HG03139 (cell line): ENCODE measurements at regions not wholly inside any gene's neighbourhood (a gene's known extent, or its start where the extent isn't known, plus 50 kb on each side); places are given as distances from the start of the nearest gene placed in this dataset.

ENCODE experiments used
- ATAC-seq: cut with Tn5 transposase; IDR thresholded peaks from one replicate; pipeline ENCODE4 v1.9.1; 2021; ENCODE audit not compliant: unreplicated experiment

GRCh38 chr2:23132823-23133595 lies 252.0 kb upstream of the KLHL29 start:
- no peak for ATAC-seq

GRCh38 chr2:23134726-23135125 lies 250.3 kb upstream of the KLHL29 start:
- no peak for ATAC-seq

- no peak for ATAC-seq
Observed at GRCh38 chr2:23135481-23136100, 249.4 kb upstream of the KLHL29 start.

GRCh38 chr2:23137166-23137565 lies 247.8 kb upstream of the KLHL29 start:
- ATAC-seq = no peak

GRCh38 chr2:23138701-23139100 lies 246.3 kb upstream of the KLHL29 start:
- ATAC-seq = no peak

- ATAC-seq = no peak
Observed at GRCh38 chr2:23145460-23145859, 239.5 kb upstream of the KLHL29 start.

GRCh38 chr2:23146011-23146410 lies 239.0 kb upstream of the KLHL29 start:
- no peak for ATAC-seq

GRCh38 chr2:23148342-23148741 lies 236.6 kb upstream of the KLHL29 start:
- no peak for ATAC-seq

GRCh38 chr2:23149777-23150176 lies 235.2 kb upstream of the KLHL29 start:
- no peak for ATAC-seq

- no peak for ATAC-seq
Observed at GRCh38 chr2:23153484-23153883, 231.5 kb upstream of the KLHL29 start.

GRCh38 chr2:23155022-23155421 lies 230.0 kb upstream of the KLHL29 start:
- no peak for ATAC-seq

GRCh38 chr2:23157812-23158211 lies 227.2 kb upstream of the KLHL29 start:
- no peak for ATAC-seq

GRCh38 chr2:23158306-23158705 lies 226.7 kb upstream of the KLHL29 start:
- ATAC-seq = no peak

- no peak for ATAC-seq
Observed at GRCh38 chr2:23159746-23160405, 225.1 kb upstream of the KLHL29 start.

GRCh38 chr2:23164173-23164572 lies 220.8 kb upstream of the KLHL29 start:
- no peak for ATAC-seq

- ATAC-seq = no peak
Observed at GRCh38 chr2:23169896-23170295, 215.1 kb upstream of the KLHL29 start.

- no peak for ATAC-seq
Observed at GRCh38 chr2:23171108-23171507, 213.9 kb upstream of the KLHL29 start.

GRCh38 chr2:23178396-23178795 lies 206.6 kb upstream of the KLHL29 start:
- no peak for ATAC-seq

- no peak for ATAC-seq
Observed at GRCh38 chr2:23183733-23184132, 201.2 kb upstream of the KLHL29 start.

- no peak for ATAC-seq
Observed at GRCh38 chr2:23198316-23199114, 186.5 kb upstream of the KLHL29 start.
